ENCODE measurements at regions not wholly inside any gene's neighbourhood (a gene's known extent, or its start where the extent isn't known, plus 50 kb on each side); places are given as distances from the start of the nearest gene placed in this dataset.

DNA sequence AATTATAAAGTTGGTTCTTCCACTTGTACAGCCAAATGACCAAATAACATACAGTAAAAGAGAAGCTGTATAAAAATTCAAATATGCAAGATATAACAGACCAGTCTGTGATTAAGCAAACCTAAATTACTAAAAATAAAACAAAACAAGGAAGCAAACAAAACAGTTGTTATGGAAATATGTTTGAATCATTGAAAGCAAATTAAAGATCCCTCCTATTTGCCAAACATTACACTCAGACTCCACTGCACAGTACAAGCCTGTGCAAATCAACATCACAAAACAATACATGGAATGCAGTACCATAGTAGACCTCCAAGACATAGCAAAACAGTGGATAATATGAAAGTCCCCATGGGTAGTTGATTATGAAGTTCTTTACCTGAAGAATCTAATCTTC is 288.1 kb upstream of the PTGER4 start:
- DNase-seq, result no peak
- TF ChIP-seq CTCF (IDR thresholded peaks at IDR 0.05) (no peak), POLR2A (IDR thresholded peaks at IDR 0.05) (no peak), EP300 (IDR thresholded peaks at IDR 0.05) (no peak), POLR2AphosphoS5 (IDR thresholded peaks at IDR 0.05) (no peak)

GRCh38 chr5:40390281-40391149 is 289.2 kb upstream of the PTGER4 start:
- Histone ChIP-seq H3K4me1 (peaks cover 0 to 18% (median 12%) of the 10 kb centered on the region in 4 donors), H3K4me3 (no peak overlapping the region), H3K27ac (no peak overlapping the region), H3K27me3 (no peaks in the 10 kb centered on the region), H3K9me3 (no peaks in the 10 kb centered on the region), H3K36me3 (no peaks in the 10 kb centered on the region)
- no peak for DNase-seq
- intact Hi-C loops (cut with DNase I), result no loop called here
- TF ChIP-seq POLR2AphosphoS5 (IDR thresholded peaks at IDR 0.05) (no peak), POLR2A (IDR thresholded peaks at IDR 0.05) (no peak), CTCF (IDR thresholded peaks at IDR 0.05) (no peak)
- WGBS, 2 donors, result 68 to 85% methylated on average over 6 of the region's 6 CpGs

More for the DNA sequence above, 288.1 kb upstream of the PTGER4 start:
- H3K4me1 ChIP-seq, result peaks cover 0 to 18% (median 8%) of the 10 kb centered on the region in 4 donors
- no peak overlapping the region for H3K27ac ChIP-seq
- intact Hi-C loops (cut with DNase I), result no loop called here
- H3K4me3 ChIP-seq, result no peak overlapping the region
- H3K27me3 ChIP-seq, result no peaks in the 10 kb centered on the region
- H3K9me3 ChIP-seq, result no peaks in the 10 kb centered on the region
- no peaks in the 10 kb centered on the region for H3K36me3 ChIP-seq

- TF ChIP-seq CTCF (IDR thresholded peaks at IDR 0.05), result no peak
- TF ChIP-seq EP300 (IDR thresholded peaks at IDR 0.05), result no peak
- no peak for TF ChIP-seq POLR2AphosphoS5 (IDR thresholded peaks at IDR 0.05)
- no peak for TF ChIP-seq POLR2A (IDR thresholded peaks at IDR 0.05)
- 88 to 93% methylated on average over 4 of the region's 4 CpGs for WGBS, 2 donors
- Histone ChIP-seq H3K27ac (no peak overlapping the region), H3K4me3 (no peak overlapping the region), H3K27me3 (no peaks in the 10 kb centered on the region), H3K9me3 (no peaks in the 10 kb centered on the region), H3K36me3 (no peaks in the 10 kb centered on the region), H3K4me1 (peaks cover 0 to 16% (median 12%) of the 10 kb centered on the region in 4 donors)
- intact Hi-C loops (cut with DNase I), result no loop called here
- DNase-seq, result no peak
Measured at GRCh38 chr5:40389591-40389990, 290.1 kb upstream of the PTGER4 start.

DNA sequence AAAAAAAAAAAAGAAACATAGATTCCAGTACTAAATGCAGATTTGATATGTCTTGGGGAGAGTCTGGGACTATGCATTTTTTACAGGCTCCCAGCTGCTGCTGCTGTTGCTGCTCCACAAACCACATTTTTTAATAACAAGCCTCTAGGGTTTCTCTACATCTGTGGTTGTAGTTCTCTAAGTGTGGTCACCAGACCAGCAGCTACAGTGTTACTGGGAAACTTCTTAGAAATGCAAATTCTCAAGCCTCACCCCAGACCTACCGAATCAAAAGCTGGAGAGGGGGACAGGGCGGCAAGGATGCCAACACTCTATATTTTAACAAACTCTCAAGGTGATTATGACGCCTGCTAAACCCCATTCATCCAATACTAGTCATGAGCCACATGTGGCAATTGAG is 293.4 kb upstream of the PTGER4 start:
- no peak for DNase-seq
- peaks cover 0 to 33% (median 15%) of the 10 kb centered on the region in 4 donors for H3K4me1 ChIP-seq
- no peaks in the 10 kb centered on the region for H3K27me3 ChIP-seq
- H3K27ac ChIP-seq, result no peak overlapping the region
- no peaks in the 10 kb centered on the region for H3K36me3 ChIP-seq
- H3K9me3 ChIP-seq, result no peaks in the 10 kb centered on the region
- intact Hi-C loops (cut with DNase I), result no loop called here
- 61 to 83% methylated on average over 3 of the region's 3 CpGs for WGBS, 2 donors
- H3K4me3 ChIP-seq, result no peak overlapping the region
- no peak for TF ChIP-seq POLR2AphosphoS5 (IDR thresholded peaks at IDR 0.05)
- TF ChIP-seq POLR2A (IDR thresholded peaks at IDR 0.05), result no peak
- no peak for TF ChIP-seq CTCF (IDR thresholded peaks at IDR 0.05)
- TF ChIP-seq EP300 (IDR thresholded peaks at IDR 0.05), result no peak
